ENCODE measurements at regions not wholly inside any gene's neighbourhood (a gene's known extent, or its start where the extent isn't known, plus 50 kb on each side); places are given as distances from the start of the nearest gene placed in this dataset.

DNA sequence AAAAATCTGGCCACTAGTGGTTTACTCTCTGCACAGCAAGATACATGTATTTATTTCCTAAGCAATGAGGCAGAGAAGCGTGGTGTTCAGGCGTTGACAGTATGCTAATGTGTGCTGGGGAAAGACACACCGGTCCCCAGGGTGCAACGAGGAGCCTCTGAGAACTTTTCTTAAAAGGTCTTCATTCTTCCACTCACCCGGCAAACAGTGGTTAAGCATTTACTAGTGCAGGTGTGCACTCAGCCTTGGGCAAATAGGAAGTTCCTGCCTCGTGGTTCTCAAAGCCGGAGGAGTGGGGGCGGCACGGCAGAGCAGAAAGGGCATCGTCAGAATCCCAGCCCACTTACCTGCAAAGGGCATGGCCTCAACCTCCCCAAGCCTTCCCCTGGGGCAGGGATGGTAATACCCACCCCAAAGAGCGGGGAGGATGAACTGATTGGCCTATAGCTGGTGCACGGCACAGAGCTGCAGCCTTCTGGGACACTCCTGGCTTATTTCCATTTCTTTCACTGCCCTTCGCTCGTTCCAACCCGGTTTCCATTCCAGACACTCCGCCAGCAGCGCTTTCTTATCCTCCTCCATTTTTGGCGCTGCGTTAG lies 184.3 kb upstream of the CTBP2 start:
- Histone ChIP-seq H3K4me2 (ENCODE audit: insufficient read depth, low read length) (no peak overlapping the region), H3K9me1 (replicated peaks; ENCODE audit: control insufficient read depth, extremely low read depth, insufficient read depth, low read length) (no peaks in the 10 kb centered on the region), H4K20me1 (replicated peaks; ENCODE audit: control insufficient read depth, extremely low read depth, insufficient read depth, low read length) (peaks cover 2% of the 10 kb centered on the region), H3K4me1 (ENCODE audit: control insufficient read depth, extremely low read depth, insufficient read depth, low read length) (no peaks in the 10 kb centered on the region), H3K9me3 (replicated peaks; ENCODE audit: control insufficient read depth, insufficient read depth, low read length) (no peaks in the 10 kb centered on the region), H3K9ac (replicated peaks; ENCODE audit: extremely low read depth, insufficient read depth, low read length) (no peak overlapping the region), H3K4me3 (replicated peaks in 1 of 3; ENCODE audit: insufficient read depth in 1 of 3, low read depth in 1 of 3, low read length in 3 of 3) (no peak overlapping the region), H2AFZ (ENCODE audit: low read depth, low read length) (no peak overlapping the region), H3K79me2 (ENCODE audit: control insufficient read depth, insufficient read depth, low read length) (no peaks in the 10 kb centered on the region), H3K36me3 (ENCODE audit: control insufficient read depth in 2 of 2, extremely low read depth in 1 of 2, insufficient read depth in 2 of 2, low read length in 2 of 2) (no peaks in the 10 kb centered on the region), H3K27ac (ENCODE audit: insufficient read depth, low read depth, low read length) (no peak overlapping the region), H3K27me3 (ENCODE audit: control insufficient read depth in 2 of 2, insufficient read depth in 2 of 2, low read length in 2 of 2) (peaks cover 6 to 8% of the 10 kb centered on the region in 2 experiments)
- TF ChIP-seq GATA2 (IDR thresholded peaks at IDR 0.05; ENCODE audit: insufficient read depth, insufficient read length, low read depth, low read length): no peak
- no peak for TF ChIP-seq EZH2 (IDR thresholded peaks at IDR 0.05; ENCODE audit: borderline replicate concordance, low read depth, low read length, severe bottlenecking)
- TF ChIP-seq POLR2AphosphoS5 (IDR thresholded peaks at IDR 0.05; ENCODE audit: insufficient read depth, low read depth, low read length): no peak
- no peak for TF ChIP-seq POLR2A (IDR thresholded peaks at IDR 0.05; ENCODE audit: low read depth, low read length)
- TF ChIP-seq, protein P1, sequence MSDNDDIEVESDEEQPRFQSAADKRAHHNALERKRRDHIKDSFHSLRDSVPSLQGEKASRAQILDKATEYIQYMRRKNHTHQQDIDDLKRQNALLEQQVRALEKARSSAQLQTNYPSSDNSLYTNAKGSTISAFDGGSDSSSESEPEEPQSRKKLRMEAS (IDR thresholded peaks at IDR 0.05; ENCODE audit: insufficient read depth, insufficient read length): no peak
- TF ChIP-seq FOS (IDR thresholded peaks at IDR 0.05; ENCODE audit: borderline replicate concordance, insufficient read depth, low read length): no peak
- TF ChIP-seq MYC (IDR thresholded peaks at IDR 0.05; ENCODE audit: low read depth, low read length): no peak
- TF ChIP-seq CTCF (IDR thresholded peaks at IDR 0.05; ENCODE audit: extremely low read depth in 1 of 2, insufficient read depth in 1 of 2, low read depth in 1 of 2, low read length in 2 of 2): no peak
- TF ChIP-seq JUN (IDR thresholded peaks at IDR 0.05; ENCODE audit: borderline replicate concordance, insufficient read depth, insufficient read length, low read depth): no peak
- ChIA-PET CTCF (interaction anchor here (1.1 to 2.5 kb wide), 6 partner anchors 11 to 352 kb away, joined by 3 to 15 read pairs (median 6); no protein-coding TSS in a partner anchor), POLR2A (no interaction called here)
- intact Hi-C loops (cut with micrococcal nuclease): no loop called here
- no TSS peak for BruUV-seq (replicated peaks)
- FAIRE-seq (no peak), DNase-seq (ENCODE audit: low read depth, low spot score) (no peak)
- dilution Hi-C loops (cut with MboI; ENCODE audit: extremely low pct_ligation_motif_present, low sequenced_read_pairs): no loop called here
